IPS DF 6.9 (cell line): ENCODE measurements at regions not wholly inside any gene's neighbourhood (a gene's known extent, or its start where the extent isn't known, plus 50 kb on each side); places are given as distances from the start of the nearest gene placed in this dataset.
"Not testable (repeated sequence)": the region's sequence is repeated elsewhere in the genome, so short reads cannot be mapped to it uniquely, and the experiment has no call there.

Source experiments
- DNase-seq: peaks from one replicate; pipeline ENCODE4 v3.0.0-alpha.2; 2013; ENCODE audit warnings: low read depth, low spot score
- H3K27ac ChIP-seq: one replicate; pipeline ENCODE4 v1.5.1; 2013; ENCODE audit warnings: low read length, control low read depth
- H3K27me3 ChIP-seq: 2 replicates; pipeline ENCODE4 v1.6.1; 2013; ENCODE audit warnings: mild to moderate bottlenecking, low read length; ENCODE audit not compliant: control insufficient read depth, insufficient read depth
- H3K36me3 ChIP-seq: 2 replicates; pipeline ENCODE4 v1.6.1; 2013; ENCODE audit warnings: low read length; ENCODE audit not compliant: control insufficient read depth, insufficient read depth
- H3K4me1 ChIP-seq: 2 replicates; pipeline ENCODE4 v1.6.1; 2013; ENCODE audit warnings: low read length; ENCODE audit not compliant: control insufficient read depth, insufficient read depth
- H3K4me3 ChIP-seq: 2 replicates; pipeline ENCODE4 v1.5.1; 2013; ENCODE audit warnings: mild to moderate bottlenecking, low read length
- H3K9me3 ChIP-seq: 2 replicates; pipeline ENCODE4 v1.6.1; 2013; ENCODE audit warnings: low read length, inconsistent platforms; ENCODE audit not compliant: control insufficient read depth, insufficient read depth
- WGBS: extraction: QIAGEN DNeasy Blood & Tissue Kit; methylation state at CpG from one replicate; pipeline ENCODE4 v1.1.7; 2013; ENCODE audit warnings: mixed read lengths, missing lambda C conversion rate; ENCODE audit not compliant: insufficient read length, insufficient coverage; 5-methylcytosine and 5-hydroxymethylcytosine counted together

DNA sequence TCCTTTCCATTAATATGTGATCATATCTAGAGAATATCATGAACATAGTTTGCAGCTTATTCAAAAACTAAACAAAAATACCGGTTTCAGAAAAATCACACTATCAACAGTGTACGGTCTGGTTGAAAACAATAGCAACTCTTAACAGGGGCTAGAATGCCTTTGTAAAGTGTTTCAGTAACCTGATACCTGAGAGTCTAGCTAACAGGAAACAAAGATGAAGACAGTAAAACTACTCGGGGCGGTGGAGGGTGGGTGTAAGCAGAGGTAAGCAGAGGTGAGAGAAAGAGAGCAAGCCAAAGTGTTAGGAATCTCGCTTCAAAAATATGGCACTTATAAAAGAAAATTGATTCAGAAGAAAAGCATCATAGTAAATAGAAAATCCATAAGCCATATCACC is 109.0 kb upstream of the RGPD4 start:
- no peak overlapping the region for H3K27ac ChIP-seq
- no peak overlapping the region for H3K4me3 ChIP-seq
- peak; percentile 9 for DNase-seq
- no peaks in the 10 kb centered on the region for H3K27me3 ChIP-seq
- H3K36me3 ChIP-seq = no peaks in the 10 kb centered on the region
- WGBS = no CpG with 5 or more reads among the region's 5 CpGs
- no peaks in the 10 kb centered on the region for H3K9me3 ChIP-seq
- no peaks in the 10 kb centered on the region for H3K4me1 ChIP-seq

DNA sequence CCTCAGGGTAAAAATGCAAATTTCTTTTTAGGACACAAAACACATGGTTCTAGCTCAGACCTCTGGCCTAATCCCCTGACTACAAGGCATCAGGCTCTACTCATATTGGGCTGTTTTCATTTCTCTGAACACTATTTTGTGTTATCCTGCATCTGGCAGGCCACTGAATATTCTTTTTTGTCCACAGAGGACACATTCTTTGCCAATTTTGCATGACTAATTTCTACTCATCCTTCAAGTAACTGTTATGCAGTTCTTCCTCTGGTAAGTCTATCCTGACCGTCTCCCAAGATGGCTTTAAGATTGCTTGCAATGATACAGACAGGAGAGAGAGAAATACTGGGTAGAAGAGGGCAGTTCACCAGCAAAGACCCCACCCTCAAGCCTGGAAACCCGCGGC is 107.6 kb upstream of the RGPD4 start:
- no peaks in the 10 kb centered on the region for H3K36me3 ChIP-seq
- H3K27me3 ChIP-seq = no peaks in the 10 kb centered on the region
- H3K4me1 ChIP-seq = no peaks in the 10 kb centered on the region
- H3K27ac ChIP-seq = no peak overlapping the region
- no peak for DNase-seq
- no peaks in the 10 kb centered on the region for H3K9me3 ChIP-seq
- H3K4me3 ChIP-seq = no peak overlapping the region
- no CpG with 5 or more reads among the region's 3 CpGs for WGBS

DNA sequence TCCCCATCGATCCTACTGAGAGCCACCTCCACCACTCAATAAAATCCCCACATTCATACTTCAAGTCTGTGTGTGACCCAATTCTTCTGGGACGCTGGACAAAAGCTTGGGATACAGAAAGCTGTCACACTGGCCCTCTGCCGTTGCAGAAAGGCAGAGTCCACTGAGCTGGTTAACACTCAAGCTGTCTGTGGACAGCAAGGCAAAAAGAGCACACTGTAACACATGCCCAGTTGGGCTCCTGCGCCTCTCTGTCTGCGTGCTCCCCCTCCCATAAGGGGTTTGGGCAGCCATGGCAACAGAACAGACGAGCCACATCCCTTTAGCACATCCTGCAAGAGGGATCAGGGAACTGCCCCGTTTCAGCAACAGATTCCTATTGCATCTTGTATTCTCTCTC is 106.9 kb upstream of the RGPD4 start:
- no peak for DNase-seq
- no peaks in the 10 kb centered on the region for H3K27me3 ChIP-seq
- no peaks in the 10 kb centered on the region for H3K4me1 ChIP-seq
- no peak overlapping the region for H3K27ac ChIP-seq
- no CpG with 5 or more reads among the region's 7 CpGs for WGBS
- no peaks in the 10 kb centered on the region for H3K36me3 ChIP-seq
- no peaks in the 10 kb centered on the region for H3K9me3 ChIP-seq
- no peak overlapping the region for H3K4me3 ChIP-seq

DNA sequence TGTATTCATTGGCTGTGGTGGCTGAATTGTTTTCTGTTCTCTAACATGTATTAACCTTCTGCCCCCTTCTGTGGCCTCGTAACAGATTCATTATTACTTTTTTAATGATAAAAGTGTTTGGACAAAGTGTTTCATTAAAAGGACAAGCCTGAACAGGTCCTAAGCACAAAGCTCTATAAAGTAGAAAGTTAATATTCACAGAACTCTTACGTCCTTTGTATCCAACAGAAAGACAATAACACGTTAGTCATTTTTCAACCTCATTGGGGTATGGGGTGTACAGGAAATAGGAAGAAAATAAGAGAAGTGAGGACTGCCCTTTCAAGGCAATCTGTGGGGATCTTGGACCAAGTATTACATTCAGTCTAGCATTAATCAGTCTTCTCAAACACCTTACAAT is 105.5 kb upstream of the RGPD4 start:
- Histone ChIP-seq H3K27ac (no peak overlapping the region), H3K9me3 (no peaks in the 10 kb centered on the region), H3K27me3 (no peaks in the 10 kb centered on the region), H3K4me1 (no peaks in the 10 kb centered on the region), H3K4me3 (no peak overlapping the region), H3K36me3 (no peaks in the 10 kb centered on the region)
- no CpG with 5 or more reads among the region's 3 CpGs for WGBS
- no peak for DNase-seq

DNA sequence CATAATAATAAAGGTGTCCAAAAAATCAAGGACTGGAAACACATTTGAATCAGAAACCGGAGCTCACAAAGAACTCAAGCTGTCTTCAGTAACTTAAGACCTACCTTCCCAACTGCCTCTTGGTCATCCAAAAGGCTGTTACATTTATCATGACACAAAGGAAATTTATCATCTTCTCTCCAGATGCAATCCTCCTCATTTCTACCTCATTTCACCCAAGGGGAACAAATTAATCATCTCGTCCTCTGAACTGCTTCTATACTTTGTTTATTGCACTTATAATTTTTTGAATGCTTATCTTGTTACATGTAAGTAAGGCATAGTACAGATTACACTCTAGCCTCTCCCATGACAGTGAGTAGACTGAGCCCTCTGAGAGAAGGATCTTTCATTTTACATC is 105.1 kb upstream of the RGPD4 start:
- WGBS = no CpG with 5 or more reads among the region's 2 CpGs
- no peak for DNase-seq
- no peaks in the 10 kb centered on the region for H3K27me3 ChIP-seq
- H3K9me3 ChIP-seq = no peaks in the 10 kb centered on the region
- no peaks in the 10 kb centered on the region for H3K4me1 ChIP-seq
- no peaks in the 10 kb centered on the region for H3K36me3 ChIP-seq
- H3K27ac ChIP-seq = no peak overlapping the region
- no peak overlapping the region for H3K4me3 ChIP-seq

DNA sequence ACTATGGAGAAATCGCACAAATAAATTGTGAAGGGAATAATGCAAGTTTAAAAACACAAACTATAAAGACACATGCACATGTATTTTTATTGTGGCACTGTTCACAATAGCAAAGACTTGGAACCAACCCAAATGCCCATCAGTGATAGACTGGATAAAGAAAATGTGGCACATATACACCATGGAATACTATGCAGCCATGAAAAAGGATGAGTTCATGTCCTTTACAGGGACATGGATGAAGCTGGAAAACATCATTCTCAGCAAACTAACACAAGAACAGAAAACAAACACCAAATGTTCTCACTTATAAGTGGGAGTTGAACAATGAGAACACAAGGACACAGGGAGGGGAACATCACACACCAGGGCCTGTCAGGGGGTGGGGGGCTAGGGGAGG is 100.9 kb upstream of the RGPD4 start:
- not testable (repeated sequence) for DNase-seq, H3K4me3 ChIP-seq, H3K9me3 ChIP-seq, H3K36me3 ChIP-seq, H3K4me1 ChIP-seq, H3K27ac ChIP-seq, H3K27me3 ChIP-seq
- WGBS = no CpG with 5 or more reads among the region's 1 CpG

DNA sequence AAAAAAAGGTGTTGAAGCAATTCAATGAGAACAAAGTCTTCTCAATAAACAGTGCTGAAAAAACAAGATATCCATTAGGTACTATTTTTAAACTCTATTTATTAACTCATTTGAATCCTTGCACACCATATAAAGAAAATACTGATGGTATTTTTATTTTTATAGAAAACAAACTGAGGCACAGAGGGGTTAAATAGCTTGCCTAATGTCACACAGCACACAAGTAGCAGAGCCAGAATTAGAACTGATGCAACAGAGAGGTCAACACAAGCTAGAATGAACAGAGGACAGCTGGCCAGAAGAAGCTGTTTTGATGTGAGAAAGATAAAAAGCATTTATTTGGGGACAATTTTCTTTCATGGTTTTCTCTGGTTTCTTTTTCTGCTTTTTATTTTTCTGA is 99.4 kb upstream of the RGPD4 start:
- Histone ChIP-seq H3K36me3 (no peaks in the 10 kb centered on the region), H3K27me3 (no peaks in the 10 kb centered on the region), H3K4me3 (no peak overlapping the region), H3K4me1 (no peaks in the 10 kb centered on the region), H3K9me3 (no peaks in the 10 kb centered on the region), H3K27ac (no peak overlapping the region)
- no peak for DNase-seq

DNA sequence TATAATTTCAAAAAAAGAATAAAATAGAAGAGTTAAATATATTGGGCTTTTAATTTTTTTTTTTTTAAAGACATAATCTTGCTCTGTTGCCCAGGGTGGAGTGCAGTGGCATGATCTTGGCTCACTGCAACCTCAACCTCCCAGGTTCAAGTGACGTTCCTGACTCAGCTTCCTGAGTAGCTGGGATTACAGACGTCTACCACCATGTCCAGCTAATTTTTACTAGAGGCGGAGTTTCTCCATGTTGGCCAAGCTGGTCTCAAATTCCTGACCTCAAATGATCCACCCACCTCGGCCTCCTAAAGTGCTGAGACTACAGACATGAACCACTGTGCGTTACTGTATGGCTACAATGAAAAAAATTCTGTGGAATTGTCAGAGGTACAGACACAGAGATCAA is 98.1 kb upstream of the RGPD4 start:
- Histone ChIP-seq H3K36me3 (no peaks in the 10 kb centered on the region), H3K27me3 (no peaks in the 10 kb centered on the region), H3K4me3 (no peak overlapping the region), H3K4me1 (no peaks in the 10 kb centered on the region), H3K27ac (no peak overlapping the region), H3K9me3 (no peaks in the 10 kb centered on the region)
- no CpG with 5 or more reads among the region's 5 CpGs for WGBS
- DNase-seq = no peak

DNA sequence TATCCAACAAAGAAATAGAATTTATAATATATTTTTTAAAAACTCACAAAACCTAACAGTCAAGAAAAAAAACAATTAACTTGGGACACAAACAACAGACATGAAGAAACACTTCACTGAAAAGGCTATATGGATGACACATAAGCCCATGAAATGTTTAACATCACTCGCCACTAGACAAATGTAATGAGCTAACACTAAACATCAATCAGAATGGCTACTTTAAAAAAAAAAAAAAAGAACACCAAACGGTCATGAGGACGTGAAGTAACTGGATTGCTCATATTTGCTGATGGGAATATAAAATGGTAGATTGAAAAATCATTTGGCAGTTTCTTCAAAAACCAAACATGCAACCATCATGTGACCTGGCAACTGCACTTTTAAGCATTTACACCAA is 97.3 kb upstream of the RGPD4 start:
- Histone ChIP-seq H3K36me3 (no peaks in the 10 kb centered on the region), H3K27ac (no peak overlapping the region), H3K9me3 (no peaks in the 10 kb centered on the region), H3K27me3 (no peaks in the 10 kb centered on the region), H3K4me1 (no peaks in the 10 kb centered on the region), H3K4me3 (no peak overlapping the region)
- no peak for DNase-seq
- WGBS = no CpG with 5 or more reads among the region's 3 CpGs

DNA sequence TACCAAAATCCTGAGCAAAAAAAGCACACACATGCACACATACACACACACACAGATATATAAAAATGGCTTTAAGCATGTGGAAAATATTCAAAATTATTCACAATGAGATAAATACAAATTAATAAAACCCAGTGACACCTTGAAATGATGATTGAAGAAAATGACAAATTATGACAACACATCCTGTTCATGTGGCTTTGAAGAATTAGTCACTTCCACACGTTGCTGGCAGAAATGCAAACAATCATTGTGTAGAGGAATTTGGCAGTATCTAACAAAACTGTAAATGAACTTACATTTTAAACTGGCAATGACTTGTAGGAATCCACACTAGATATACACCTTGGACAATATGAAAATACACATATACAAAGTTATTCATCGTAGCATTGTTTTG is 95.8 kb upstream of the RGPD4 start:
- no peak for DNase-seq
- Histone ChIP-seq H3K9me3 (no peaks in the 10 kb centered on the region), H3K4me1 (no peaks in the 10 kb centered on the region), H3K27ac (no peak overlapping the region), H3K27me3 (no peaks in the 10 kb centered on the region), H3K36me3 (no peaks in the 10 kb centered on the region), H3K4me3 (no peak overlapping the region)
- no CpG with 5 or more reads among the region's 2 CpGs for WGBS

DNA sequence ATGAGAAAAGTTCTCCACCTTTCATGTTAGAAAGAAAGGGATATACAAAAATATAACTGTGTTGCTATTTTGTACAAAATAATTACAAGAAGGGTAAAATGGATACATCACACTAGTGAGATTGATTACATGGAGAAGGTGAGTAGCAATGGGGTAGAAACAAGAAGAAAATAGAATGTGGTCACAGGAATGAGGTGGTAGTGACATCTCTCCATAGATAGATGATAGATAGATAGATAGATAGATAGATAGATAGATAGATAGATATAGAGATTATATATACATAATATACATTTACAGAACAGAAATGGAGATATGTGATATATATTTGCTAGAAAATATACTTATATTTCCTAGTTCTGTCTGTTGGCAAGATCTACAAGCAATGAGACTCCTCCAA is 95.3 kb upstream of the RGPD4 start:
- H3K36me3 ChIP-seq = no peaks in the 10 kb centered on the region
- H3K4me1 ChIP-seq = no peaks in the 10 kb centered on the region
- H3K9me3 ChIP-seq = no peaks in the 10 kb centered on the region
- H3K27me3 ChIP-seq = no peaks in the 10 kb centered on the region
- no peak overlapping the region for H3K4me3 ChIP-seq
- no peak overlapping the region for H3K27ac ChIP-seq
- DNase-seq = no peak
